Pancreas (tissue), 10 donors: ENCODE measurements at regions not wholly inside any gene's neighbourhood (a gene's known extent, or its start where the extent isn't known, plus 50 kb on each side); places are given as distances from the start of the nearest gene placed in this dataset.

Experiments used
- ATAC-seq, 4 donors: fragments of 200-7000 bp; cut with Tn5 transposase; one replicate each; pipeline versions ENCODE4 v1.8.0 to v1.9.1; 2020; ENCODE audit warnings: mild to moderate bottlenecking in 4 of 4, moderate library complexity in 4 of 4
- DNase-seq, 6 donors: peaks; one replicate each; pipeline ENCODE4 v3.0.0-alpha.2; 2020
- FAIRE-seq: peaks from 2 replicates; lab custom pipeline; 2012; peaks lifted over from hg19 to GRCh38; lab: Jason Lieb, UNC
- H3K27ac ChIP-seq, 4 donors: fragments of 200-600 bp; sonication (generic); 1 replicate in 3 of 4; 2 replicates in 1 of 4; pipeline versions ENCODE4 v1.5.0 to v1.8.0; 2020
- H3K27me3 ChIP-seq, 4 donors: fragments of 200-600 bp; one replicate each; pipeline ENCODE4 v1.8.0; 2021
- H3K36me3 ChIP-seq, 3 donors: fragments of 200-600 bp; sonication (generic) in 1 of 3; one replicate each; pipeline versions ENCODE4 v1.5.0 to v1.8.0; 2020 to 2021
- H3K4me1 ChIP-seq, 3 donors: fragments of 200-600 bp; one replicate each; pipeline ENCODE4 v1.8.0; 2021
- H3K4me3 ChIP-seq, 4 donors: fragments of 200-600 bp; sonication (generic) in 2 of 4; one replicate each; pipeline versions ENCODE4 v1.5.0 to v1.8.0; 2020 to 2021
- H3K9me3 ChIP-seq, 4 donors: fragments of 200-600 bp; one replicate each; pipeline ENCODE4 v1.8.0; 2021
- CTCF ChIP-seq, 4 donors: fragments of 200-600 bp; sonication (generic) in 3 of 4; IDR thresholded peaks; one replicate each; pipeline versions ENCODE4 v1.5.0 to v1.8.0; 2021; ENCODE audit warnings: antibody characterized with exemption in 4 of 4
- WGBS, 2 donors: extraction: QIAGEN DNeasy Blood & Tissue Kit; methylation state at CpG; one replicate each; pipeline ENCODE4 v1.1.7; 2013; 5-methylcytosine and 5-hydroxymethylcytosine counted together
- intact Hi-C, 3 donors: fragments of 100-400 bp; cut with DNase I; formaldehyde crosslinking; loops; one replicate each; pipeline versions ENCODE4 v1.11.1 to v1.14.2; 2022
- donor health status: healthy with polysubstance abuse.
- donor health status: DM: no; HTN: no; CAD: no; lungs with moderate emphysema.
- donor health status: DM: no; HTN: no; CAD: no.
- donor health status: control.
- donor health status: control.
- donor health status: Bipolar disorder and iron deficiency.
- donor health status: DM: yes; HTN: yes; CAD: no.
- donor health status: DM: no; HTN: no; CAD: no.
- donor health status: DM: no; HTN: no; CAD: no.
- donor health status: DM: yes; HTN: yes; CAD: no.

- 55 to 56% methylated on average over 9 of the region's 9 CpGs for WGBS, 2 donors
Observed at GRCh38 chr17:36705283-36705795, 104.0 kb downstream of the MRM1 start.

GRCh38 chr17:36705874-36706731, 104.7 kb downstream of the MRM1 start:
- Histone ChIP-seq H3K9me3 (no peaks in the 10 kb centered on the region), H3K4me1 (no peaks in the 10 kb centered on the region), H3K4me3 (no peak overlapping the region), H3K27ac (no peak overlapping the region), H3K27me3 (no peaks in the 10 kb centered on the region), H3K36me3 (no peaks in the 10 kb centered on the region)
- intact Hi-C loops: loop anchor here in 1 of 3 donors (10.0 kb wide), 1 partner anchor 339 kb away; no protein-coding TSS in a partner anchor
- ATAC-seq (peak in 3 of 4 donors; percentile 73 to 79 (median 79)), FAIRE-seq (no peak), DNase-seq (peak in 3 of 6 donors; percentile 47 to 68 (median 48))
- 35 to 45% methylated on average over 15 of the region's 15 CpGs for WGBS, 2 donors
- peak in 3 of 4 donors; percentile 25 to 55 (median 41) for TF ChIP-seq CTCF (IDR thresholded peaks at IDR 0.05)

More at GRCh38 chr17:36705283-36705795, 104.0 kb downstream of the MRM1 start:
- ATAC-seq (no peak), FAIRE-seq (no peak), DNase-seq (no peak)
- Histone ChIP-seq H3K27me3 (no peaks in the 10 kb centered on the region), H3K9me3 (no peaks in the 10 kb centered on the region), H3K36me3 (no peaks in the 10 kb centered on the region), H3K4me3 (no peak overlapping the region), H3K4me1 (no peaks in the 10 kb centered on the region), H3K27ac (no peak overlapping the region)
- TF ChIP-seq CTCF (IDR thresholded peaks at IDR 0.05): no peak
- intact Hi-C loops: loop anchor here in 1 of 3 donors (10.0 kb wide), 1 partner anchor 339 kb away; no protein-coding TSS in a partner anchor

- H3K27ac ChIP-seq: no peak overlapping the region
- TF ChIP-seq CTCF (IDR thresholded peaks at IDR 0.05): no peak
- 90 to 96% methylated on average over 3 of the region's 3 CpGs for WGBS, 2 donors
- no peaks in the 10 kb centered on the region for H3K27me3 ChIP-seq
- ATAC-seq (no peak), DNase-seq (no peak), FAIRE-seq (no peak)
- intact Hi-C loops: loop anchor here in 1 of 3 donors (10.0 kb wide), 1 partner anchor 337 kb away; no protein-coding TSS in a partner anchor
- no peaks in the 10 kb centered on the region for H3K9me3 ChIP-seq
- H3K4me3 ChIP-seq: no peak overlapping the region
- no peaks in the 10 kb centered on the region for H3K4me1 ChIP-seq
- no peaks in the 10 kb centered on the region for H3K36me3 ChIP-seq
Observed at GRCh38 chr17:36707904-36708303, 106.5 kb downstream of the MRM1 start.

- Histone ChIP-seq H3K27me3 (peaks cover 0 to 5% (median 0%) of the 10 kb centered on the region in 4 donors), H3K4me3 (no peak overlapping the region), H3K4me1 (no peaks in the 10 kb centered on the region), H3K36me3 (no peaks in the 10 kb centered on the region), H3K9me3 (no peaks in the 10 kb centered on the region), H3K27ac (no peak overlapping the region)
- FAIRE-seq (no peak), DNase-seq (no peak), ATAC-seq (no peak)
- no peak for TF ChIP-seq CTCF (IDR thresholded peaks at IDR 0.05)
- 65 to 69% methylated on average over 6 of the region's 6 CpGs for WGBS, 2 donors
- intact Hi-C loops: no loop called here
Observed at GRCh38 chr17:36714789-36715188, 113.4 kb downstream of the MRM1 start.
